H1 (cell line): ENCODE measurements at regions not wholly inside any gene's neighbourhood (a gene's known extent, or its start where the extent isn't known, plus 50 kb on each side); places are given as distances from the start of the nearest gene placed in this dataset.

Source experiments
- CEBPB ChIP-seq: IDR thresholded peaks from 2 replicates; pipeline ENCODE4 v1.6.1; 2012; ENCODE audit warnings: low read depth, low read length
- CTBP2 ChIP-seq: IDR thresholded peaks from 2 replicates; pipeline ENCODE4 v1.7.0; 2011; ENCODE audit warnings: borderline replicate concordance, mild to moderate bottlenecking, moderate library complexity, mixed read lengths, low read length; ENCODE audit not compliant: insufficient read depth, insufficient read length
- FOSL1 ChIP-seq: IDR thresholded peaks from 2 replicates; pipeline ENCODE4 v1.6.1; 2011; ENCODE audit warnings: mild to moderate bottlenecking, low read depth, low read length, moderate library complexity; ENCODE audit not compliant: insufficient read depth
- JUND ChIP-seq: IDR thresholded peaks from 2 replicates; pipeline ENCODE4 v1.6.1; 2011; ENCODE audit warnings: mild to moderate bottlenecking, improper control_type of control experiment, low read length
- KDM4A ChIP-seq: IDR thresholded peaks from one replicate; pipeline ENCODE4 v1.7.1; 2012; ENCODE audit warnings: low read depth, mild to moderate bottlenecking, moderate library complexity, low read length, inconsistent platforms; ENCODE audit not compliant: severe bottlenecking
- PHF8 ChIP-seq: fragments of 200-600 bp; sonication (generic); conservative IDR thresholded peaks from 2 replicates; pipeline ENCODE4 v1.7.1; 2012; ENCODE audit warnings: low read depth, mild to moderate bottlenecking, inconsistent platforms, low read length, moderate library complexity
- RFX5 ChIP-seq: IDR thresholded peaks from 2 replicates; pipeline ENCODE4 v1.6.1; 2011; ENCODE audit warnings: low read depth, low read length, improper control_type of control experiment, borderline replicate concordance
- RXRA ChIP-seq: IDR thresholded peaks from 2 replicates; pipeline ENCODE4 v1.6.1; 2011; ENCODE audit warnings: low read depth, mild to moderate bottlenecking, low read length, moderate library complexity; ENCODE audit not compliant: insufficient read depth
- TF ChIP-seq, protein P1 (sequence below): fragments of 300-600 bp; sonication (generic); IDR thresholded peaks from 2 replicates; pipeline ENCODE4 v1.7.1; 2012; ENCODE audit warnings: low read length, moderate library complexity, mild to moderate bottlenecking, inconsistent platforms; ENCODE audit not compliant: insufficient replicate concordance

GRCh38 chr6:26296857-26297648 lies 67.9 kb upstream of the BTN3A2 start (continued):
- TF ChIP-seq, protein P1, sequence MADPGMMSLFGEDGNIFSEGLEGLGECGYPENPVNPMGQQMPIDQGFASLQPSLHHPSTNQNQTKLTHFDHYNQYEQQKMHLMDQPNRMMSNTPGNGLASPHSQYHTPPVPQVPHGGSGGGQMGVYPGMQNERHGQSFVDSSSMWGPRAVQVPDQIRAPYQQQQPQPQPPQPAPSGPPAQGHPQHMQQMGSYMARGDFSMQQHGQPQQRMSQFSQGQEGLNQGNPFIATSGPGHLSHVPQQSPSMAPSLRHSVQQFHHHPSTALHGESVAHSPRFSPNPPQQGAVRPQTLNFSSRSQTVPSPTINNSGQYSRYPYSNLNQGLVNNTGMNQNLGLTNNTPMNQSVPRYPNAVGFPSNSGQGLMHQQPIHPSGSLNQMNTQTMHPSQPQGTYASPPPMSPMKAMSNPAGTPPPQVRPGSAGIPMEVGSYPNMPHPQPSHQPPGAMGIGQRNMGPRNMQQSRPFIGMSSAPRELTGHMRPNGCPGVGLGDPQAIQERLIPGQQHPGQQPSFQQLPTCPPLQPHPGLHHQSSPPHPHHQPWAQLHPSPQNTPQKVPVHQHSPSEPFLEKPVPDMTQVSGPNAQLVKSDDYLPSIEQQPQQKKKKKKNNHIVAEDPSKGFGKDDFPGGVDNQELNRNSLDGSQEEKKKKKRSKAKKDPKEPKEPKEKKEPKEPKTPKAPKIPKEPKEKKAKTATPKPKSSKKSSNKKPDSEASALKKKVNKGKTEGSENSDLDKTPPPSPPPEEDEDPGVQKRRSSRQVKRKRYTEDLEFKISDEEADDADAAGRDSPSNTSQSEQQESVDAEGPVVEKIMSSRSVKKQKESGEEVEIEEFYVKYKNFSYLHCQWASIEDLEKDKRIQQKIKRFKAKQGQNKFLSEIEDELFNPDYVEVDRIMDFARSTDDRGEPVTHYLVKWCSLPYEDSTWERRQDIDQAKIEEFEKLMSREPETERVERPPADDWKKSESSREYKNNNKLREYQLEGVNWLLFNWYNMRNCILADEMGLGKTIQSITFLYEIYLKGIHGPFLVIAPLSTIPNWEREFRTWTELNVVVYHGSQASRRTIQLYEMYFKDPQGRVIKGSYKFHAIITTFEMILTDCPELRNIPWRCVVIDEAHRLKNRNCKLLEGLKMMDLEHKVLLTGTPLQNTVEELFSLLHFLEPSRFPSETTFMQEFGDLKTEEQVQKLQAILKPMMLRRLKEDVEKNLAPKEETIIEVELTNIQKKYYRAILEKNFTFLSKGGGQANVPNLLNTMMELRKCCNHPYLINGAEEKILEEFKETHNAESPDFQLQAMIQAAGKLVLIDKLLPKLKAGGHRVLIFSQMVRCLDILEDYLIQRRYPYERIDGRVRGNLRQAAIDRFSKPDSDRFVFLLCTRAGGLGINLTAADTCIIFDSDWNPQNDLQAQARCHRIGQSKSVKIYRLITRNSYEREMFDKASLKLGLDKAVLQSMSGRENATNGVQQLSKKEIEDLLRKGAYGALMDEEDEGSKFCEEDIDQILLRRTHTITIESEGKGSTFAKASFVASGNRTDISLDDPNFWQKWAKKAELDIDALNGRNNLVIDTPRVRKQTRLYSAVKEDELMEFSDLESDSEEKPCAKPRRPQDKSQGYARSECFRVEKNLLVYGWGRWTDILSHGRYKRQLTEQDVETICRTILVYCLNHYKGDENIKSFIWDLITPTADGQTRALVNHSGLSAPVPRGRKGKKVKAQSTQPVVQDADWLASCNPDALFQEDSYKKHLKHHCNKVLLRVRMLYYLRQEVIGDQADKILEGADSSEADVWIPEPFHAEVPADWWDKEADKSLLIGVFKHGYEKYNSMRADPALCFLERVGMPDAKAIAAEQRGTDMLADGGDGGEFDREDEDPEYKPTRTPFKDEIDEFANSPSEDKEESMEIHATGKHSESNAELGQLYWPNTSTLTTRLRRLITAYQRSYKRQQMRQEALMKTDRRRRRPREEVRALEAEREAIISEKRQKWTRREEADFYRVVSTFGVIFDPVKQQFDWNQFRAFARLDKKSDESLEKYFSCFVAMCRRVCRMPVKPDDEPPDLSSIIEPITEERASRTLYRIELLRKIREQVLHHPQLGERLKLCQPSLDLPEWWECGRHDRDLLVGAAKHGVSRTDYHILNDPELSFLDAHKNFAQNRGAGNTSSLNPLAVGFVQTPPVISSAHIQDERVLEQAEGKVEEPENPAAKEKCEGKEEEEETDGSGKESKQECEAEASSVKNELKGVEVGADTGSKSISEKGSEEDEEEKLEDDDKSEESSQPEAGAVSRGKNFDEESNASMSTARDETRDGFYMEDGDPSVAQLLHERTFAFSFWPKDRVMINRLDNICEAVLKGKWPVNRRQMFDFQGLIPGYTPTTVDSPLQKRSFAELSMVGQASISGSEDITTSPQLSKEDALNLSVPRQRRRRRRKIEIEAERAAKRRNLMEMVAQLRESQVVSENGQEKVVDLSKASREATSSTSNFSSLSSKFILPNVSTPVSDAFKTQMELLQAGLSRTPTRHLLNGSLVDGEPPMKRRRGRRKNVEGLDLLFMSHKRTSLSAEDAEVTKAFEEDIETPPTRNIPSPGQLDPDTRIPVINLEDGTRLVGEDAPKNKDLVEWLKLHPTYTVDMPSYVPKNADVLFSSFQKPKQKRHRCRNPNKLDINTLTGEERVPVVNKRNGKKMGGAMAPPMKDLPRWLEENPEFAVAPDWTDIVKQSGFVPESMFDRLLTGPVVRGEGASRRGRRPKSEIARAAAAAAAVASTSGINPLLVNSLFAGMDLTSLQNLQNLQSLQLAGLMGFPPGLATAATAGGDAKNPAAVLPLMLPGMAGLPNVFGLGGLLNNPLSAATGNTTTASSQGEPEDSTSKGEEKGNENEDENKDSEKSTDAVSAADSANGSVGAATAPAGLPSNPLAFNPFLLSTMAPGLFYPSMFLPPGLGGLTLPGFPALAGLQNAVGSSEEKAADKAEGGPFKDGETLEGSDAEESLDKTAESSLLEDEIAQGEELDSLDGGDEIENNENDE, result no peak
- TF ChIP-seq CTBP2 (no peak), CEBPB (no peak), KDM4A (no peak), FOSL1 (no peak), JUND (no peak), PHF8 (no peak), RFX5 (no peak), RXRA (no peak)
